ENCODE measurements at regions not wholly inside any gene's neighbourhood (a gene's known extent, or its start where the extent isn't known, plus 50 kb on each side); places are given as distances from the start of the nearest gene placed in this dataset.
"Not testable (repeated sequence)": the region's sequence is repeated elsewhere in the genome, so short reads cannot be mapped to it uniquely, and the experiment has no call there.

DNA sequence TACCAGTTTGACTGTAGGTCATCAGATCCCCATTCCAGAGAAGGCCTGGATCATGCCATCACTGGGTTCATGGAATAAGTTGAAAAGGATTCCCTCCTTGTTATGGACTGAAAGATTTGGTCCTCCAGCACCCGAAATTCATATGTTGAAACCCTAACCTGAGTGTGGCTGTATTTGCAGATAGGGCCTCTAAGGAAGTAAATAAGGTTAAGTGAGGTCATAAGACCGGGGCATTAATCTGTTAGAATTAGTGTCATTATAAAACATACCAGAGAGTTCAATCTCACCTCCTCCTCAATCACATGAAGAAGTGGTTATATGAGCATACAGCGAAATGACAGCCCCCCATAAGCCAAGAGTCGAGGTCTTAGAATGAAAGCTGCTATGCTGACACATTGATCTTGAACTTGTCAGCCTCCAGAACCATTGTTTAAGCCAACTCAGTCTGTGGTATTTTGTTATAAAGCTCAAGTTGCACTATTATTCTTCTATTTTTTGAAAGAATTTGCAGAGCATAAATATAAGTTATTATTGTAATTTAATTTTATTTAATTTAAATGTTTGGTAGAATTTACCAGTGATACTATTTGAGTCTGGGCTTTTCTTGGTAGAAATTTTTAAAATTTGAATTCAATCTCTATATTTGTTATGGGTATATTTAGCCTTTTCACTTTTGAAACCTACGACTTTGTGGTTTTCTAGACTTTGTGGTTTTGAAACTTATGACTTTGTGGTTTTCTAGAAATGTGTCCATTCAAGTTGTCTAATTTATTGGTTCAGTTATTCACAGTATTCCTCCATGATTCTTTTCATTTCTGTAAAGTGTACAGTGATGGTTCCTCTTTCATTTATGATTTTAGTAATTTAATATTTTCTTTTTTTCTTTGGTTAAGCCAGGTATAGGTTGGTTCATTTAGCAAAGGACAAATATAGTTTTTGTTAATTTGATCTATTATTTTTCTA lies 1206.7 kb upstream of the CDH2 start:
- Histone ChIP-seq H3K27me3 (ENCODE audit: control insufficient read depth, insufficient read depth, low read length) (no peaks in the 10 kb centered on the region), H3K4me3 (ENCODE audit: insufficient read depth, low read depth, low read length) (no peak overlapping the region), H3K36me3 (replicated peaks; ENCODE audit: control insufficient read depth, insufficient read depth, low read length) (no peaks in the 10 kb centered on the region)
- DNase-seq: no peak

DNA sequence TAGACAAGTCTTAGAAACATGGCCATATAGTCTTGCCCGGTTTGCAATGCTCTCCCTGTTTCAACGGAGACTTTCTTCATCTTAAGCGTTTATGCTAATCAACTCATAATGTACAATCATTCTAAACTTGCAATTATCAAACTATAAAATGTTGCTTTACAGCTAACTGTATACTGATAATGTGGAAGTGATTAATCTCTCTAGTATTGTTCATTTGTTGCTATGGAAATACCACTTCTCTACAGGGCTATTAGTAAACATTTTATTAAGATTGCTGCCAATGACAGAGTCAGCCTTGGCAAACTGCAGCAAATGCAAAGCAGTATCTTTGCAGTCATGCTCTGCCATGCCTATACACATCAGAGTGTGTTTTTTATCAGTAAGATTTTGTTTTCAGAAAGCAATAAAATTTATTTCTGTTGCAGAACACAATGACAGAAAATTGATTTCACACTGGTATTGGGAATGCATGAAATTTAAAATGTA lies 1201.8 kb upstream of the CDH2 start:
- Histone ChIP-seq H3K4me3 (ENCODE audit: insufficient read depth, low read depth, low read length) (no peak overlapping the region), H3K36me3 (replicated peaks; ENCODE audit: control insufficient read depth, insufficient read depth, low read length) (no peaks in the 10 kb centered on the region), H3K27me3 (ENCODE audit: control insufficient read depth, insufficient read depth, low read length) (no peaks in the 10 kb centered on the region)
- DNase-seq: no peak

DNA sequence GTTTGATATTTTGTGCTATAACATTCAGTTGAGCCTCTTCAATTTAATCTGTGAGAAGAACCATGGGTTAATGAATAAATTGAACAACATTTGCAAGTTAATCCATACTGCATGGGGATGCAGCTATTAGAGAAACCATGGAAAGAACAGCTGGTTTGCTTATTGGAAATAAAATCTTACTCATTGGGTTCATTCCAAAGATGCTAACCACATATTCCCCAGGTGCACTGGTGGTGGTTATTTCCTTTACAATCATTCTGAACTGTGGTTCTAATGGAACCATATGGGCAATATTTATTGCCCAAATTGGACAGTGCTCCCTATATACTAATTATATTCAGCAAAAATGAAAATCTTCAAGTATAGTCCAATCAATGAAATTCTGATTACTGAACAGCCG lies 1200.4 kb upstream of the CDH2 start:
- H3K4me3 ChIP-seq (ENCODE audit: insufficient read depth, low read depth, low read length): no peak overlapping the region
- H3K27me3 ChIP-seq (ENCODE audit: control insufficient read depth, insufficient read depth, low read length): no peaks in the 10 kb centered on the region
- DNase-seq: no peak
- no peaks in the 10 kb centered on the region for H3K36me3 ChIP-seq (replicated peaks; ENCODE audit: control insufficient read depth, insufficient read depth, low read length)

DNA sequence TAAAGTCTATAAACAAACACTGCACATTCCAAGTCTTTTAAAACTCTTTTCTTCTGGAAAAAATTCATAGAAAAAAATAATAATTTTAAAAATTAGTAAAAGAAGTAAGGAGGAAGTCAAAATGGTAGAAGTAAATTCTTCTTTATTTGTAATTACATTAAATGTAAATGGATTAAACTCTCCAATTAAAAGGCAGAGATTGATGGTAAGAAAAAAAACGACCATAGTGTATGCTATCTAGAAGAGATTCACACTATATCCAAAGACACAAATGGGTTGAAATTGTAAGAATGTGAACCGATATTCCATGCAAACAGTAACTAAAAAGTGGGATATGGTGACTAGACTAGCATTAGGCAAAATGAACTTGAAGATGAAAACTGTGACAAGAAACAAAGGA lies 1196.1 kb upstream of the CDH2 start:
- no peaks in the 10 kb centered on the region for H3K27me3 ChIP-seq (ENCODE audit: control insufficient read depth, insufficient read depth, low read length)
- H3K4me3 ChIP-seq (ENCODE audit: insufficient read depth, low read depth, low read length): no peak overlapping the region
- H3K36me3 ChIP-seq (replicated peaks; ENCODE audit: control insufficient read depth, insufficient read depth, low read length): no peaks in the 10 kb centered on the region
- no peak for DNase-seq

DNA sequence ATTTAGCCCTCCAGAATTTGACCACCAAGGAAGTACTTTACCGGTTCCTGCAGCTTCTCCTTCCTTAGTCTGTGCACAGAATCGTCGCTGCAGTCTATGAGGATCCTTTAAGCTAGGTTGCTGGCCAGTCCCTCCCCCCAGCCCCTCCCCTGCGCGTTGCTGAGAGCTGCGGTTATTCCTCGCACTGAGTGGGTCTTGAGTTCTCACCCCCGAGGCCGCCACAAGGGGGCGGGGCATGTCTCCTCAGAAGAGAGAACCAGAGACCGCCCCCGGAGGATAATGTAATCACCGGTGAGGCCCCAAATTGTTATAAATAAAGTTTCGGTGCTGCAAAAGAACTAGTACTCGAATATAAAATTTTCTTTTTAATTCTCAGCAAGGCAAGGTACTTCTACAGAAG lies 1184.9 kb upstream of the CDH2 start:
- H3K4me3 ChIP-seq (ENCODE audit: insufficient read depth, low read depth, low read length): peak overlapping the region; percentile 21; the same call in 1 of the 2 replicates
- peak; percentile 4 for DNase-seq
- no peaks in the 10 kb centered on the region for H3K36me3 ChIP-seq (replicated peaks; ENCODE audit: control insufficient read depth, insufficient read depth, low read length)
- H3K27me3 ChIP-seq (ENCODE audit: control insufficient read depth, insufficient read depth, low read length): no peaks in the 10 kb centered on the region

DNA sequence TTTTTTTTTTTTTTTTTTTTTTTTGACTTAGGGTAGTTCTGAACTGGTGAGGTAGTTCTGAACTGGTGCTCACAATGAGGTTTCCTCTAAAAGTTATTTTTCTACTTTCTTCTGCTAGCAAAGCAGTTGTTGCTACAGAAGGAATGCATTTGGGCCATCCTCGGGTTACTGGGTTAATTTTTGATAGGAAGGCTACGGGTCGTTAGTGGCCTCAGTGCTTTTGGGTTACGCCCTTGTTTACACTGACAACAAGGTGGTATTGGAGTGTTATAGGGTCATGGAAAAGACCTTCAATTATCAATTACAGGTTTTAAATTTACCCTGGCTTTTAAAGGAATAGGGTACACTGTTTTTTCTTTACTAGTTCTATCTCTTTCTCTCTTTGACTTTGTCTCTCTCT lies 1183.7 kb upstream of the CDH2 start:
- not testable (repeated sequence) for DNase-seq

DNA sequence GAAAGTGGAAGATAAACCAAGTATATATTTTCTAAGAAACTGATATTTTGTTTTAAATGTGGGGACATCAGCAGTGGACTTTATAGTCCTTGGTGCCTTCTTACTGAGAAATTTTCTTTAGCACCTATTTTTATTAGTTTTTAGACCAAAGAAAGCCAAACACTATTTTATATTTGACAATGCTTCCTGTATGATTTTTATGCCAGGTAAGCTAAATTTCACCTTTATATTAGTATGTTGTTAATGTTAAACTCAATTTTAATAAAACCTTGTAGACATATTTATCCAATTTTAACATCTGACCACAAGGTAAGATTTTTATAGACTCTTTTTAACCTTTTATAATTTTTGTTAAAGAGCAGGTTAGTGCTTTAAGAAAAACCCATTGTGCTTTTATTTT lies 1182.3 kb upstream of the CDH2 start:
- not testable (repeated sequence) for H3K27me3 ChIP-seq (ENCODE audit: control insufficient read depth, insufficient read depth, low read length); DNase-seq

More for the DNA sequence above, 1183.7 kb upstream of the CDH2 start:
- not testable (repeated sequence) for H3K4me3 ChIP-seq (ENCODE audit: insufficient read depth, low read depth, low read length); H3K27me3 ChIP-seq (ENCODE audit: control insufficient read depth, insufficient read depth, low read length); H3K36me3 ChIP-seq (replicated peaks; ENCODE audit: control insufficient read depth, insufficient read depth, low read length)

DNA sequence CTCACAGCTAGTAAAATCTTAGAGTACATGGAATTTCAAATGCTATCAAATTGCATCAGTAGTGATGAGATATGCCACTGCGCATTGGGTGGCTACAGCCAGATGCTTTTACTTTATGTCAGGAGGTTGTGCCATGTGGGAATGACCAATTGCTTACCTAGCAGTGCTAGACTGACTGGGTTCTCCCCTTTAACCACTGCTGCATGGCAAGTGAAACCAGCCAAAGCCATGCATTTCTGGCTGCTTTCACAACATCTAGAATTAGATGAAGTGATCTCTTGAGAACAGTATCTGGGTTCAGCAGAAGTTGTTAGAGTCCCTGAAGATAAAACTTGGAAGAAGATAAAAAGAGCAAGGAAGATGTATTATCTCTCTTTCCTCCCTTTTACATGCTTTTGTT lies 1174.2 kb upstream of the CDH2 start:
- Histone ChIP-seq H3K4me3 (ENCODE audit: insufficient read depth, low read depth, low read length) (no peak overlapping the region), H3K27me3 (ENCODE audit: control insufficient read depth, insufficient read depth, low read length) (no peaks in the 10 kb centered on the region), H3K36me3 (replicated peaks; ENCODE audit: control insufficient read depth, insufficient read depth, low read length) (no peaks in the 10 kb centered on the region)
- DNase-seq: no peak

More for the DNA sequence above, 1182.3 kb upstream of the CDH2 start:
- not testable (repeated sequence) for H3K36me3 ChIP-seq (replicated peaks; ENCODE audit: control insufficient read depth, insufficient read depth, low read length); H3K4me3 ChIP-seq (ENCODE audit: insufficient read depth, low read depth, low read length)

DNA sequence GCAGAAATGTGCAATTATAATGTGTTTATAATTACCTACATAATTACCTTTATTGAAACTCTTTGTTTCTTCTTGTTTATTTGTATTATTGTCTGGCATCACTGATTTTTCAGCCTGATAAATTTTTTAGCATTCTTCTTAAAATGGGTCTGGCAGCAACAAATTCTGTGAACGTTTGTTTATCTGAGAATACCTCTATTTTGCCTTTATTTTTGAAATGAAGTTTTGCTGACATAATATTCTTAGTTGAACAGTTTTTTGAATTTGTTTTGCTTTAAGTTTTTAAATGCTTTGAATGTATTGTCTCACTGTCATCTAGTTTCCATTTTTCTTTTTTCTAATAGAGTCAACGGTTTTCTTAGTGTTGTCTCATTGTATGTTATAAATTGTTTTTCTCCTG lies 1152.0 kb upstream of the CDH2 start:
- no peaks in the 10 kb centered on the region for H3K27me3 ChIP-seq (ENCODE audit: control insufficient read depth, insufficient read depth, low read length)
- DNase-seq: no peak
- no peaks in the 10 kb centered on the region for H3K36me3 ChIP-seq (replicated peaks; ENCODE audit: control insufficient read depth, insufficient read depth, low read length)
- H3K4me3 ChIP-seq (ENCODE audit: insufficient read depth, low read depth, low read length): no peak overlapping the region

DNA sequence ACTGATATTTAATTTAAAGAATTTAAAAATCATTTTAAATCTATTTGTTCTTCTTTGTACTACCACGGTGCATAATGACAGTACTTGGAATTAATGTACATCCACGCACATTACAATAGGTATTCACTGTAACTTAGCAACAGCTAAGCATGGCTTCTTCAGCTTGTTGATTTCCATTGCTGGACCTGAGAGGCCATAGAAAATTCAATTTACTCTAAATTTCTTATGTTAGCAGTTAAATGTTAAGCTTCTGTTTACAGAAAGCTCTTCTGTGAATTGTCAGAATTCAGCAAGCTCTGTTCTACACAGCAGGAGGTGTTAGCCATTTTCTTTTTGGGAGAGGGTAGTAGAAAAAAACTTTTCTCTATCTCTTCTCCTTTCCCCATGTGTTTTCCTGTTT lies 1149.3 kb upstream of the CDH2 start:
- no peak overlapping the region for H3K4me3 ChIP-seq (ENCODE audit: insufficient read depth, low read depth, low read length)
- H3K27me3 ChIP-seq (ENCODE audit: control insufficient read depth, insufficient read depth, low read length): no peaks in the 10 kb centered on the region
- no peaks in the 10 kb centered on the region for H3K36me3 ChIP-seq (replicated peaks; ENCODE audit: control insufficient read depth, insufficient read depth, low read length)
- no peak for DNase-seq

DNA sequence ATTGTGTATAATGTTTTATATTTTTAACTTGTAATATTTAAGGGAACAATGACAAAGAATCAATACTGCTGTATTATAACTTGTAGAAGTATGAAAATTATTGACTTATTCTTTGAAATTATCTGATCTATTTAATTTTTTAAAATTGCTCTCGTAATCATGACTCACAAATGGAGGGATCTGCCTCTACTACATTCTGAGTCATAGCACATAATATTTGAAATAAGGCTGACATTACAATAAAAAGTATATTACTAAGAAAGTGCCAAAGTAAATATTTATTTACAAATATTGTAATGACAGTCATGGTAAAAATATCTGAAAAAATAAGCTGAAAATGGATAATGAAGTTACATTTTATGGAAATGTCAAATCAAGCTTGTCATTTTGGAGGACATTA lies 1144.6 kb upstream of the CDH2 start:
- H3K4me3 ChIP-seq (ENCODE audit: insufficient read depth, low read depth, low read length): no peak overlapping the region
- no peaks in the 10 kb centered on the region for H3K27me3 ChIP-seq (ENCODE audit: control insufficient read depth, insufficient read depth, low read length)
- no peak for DNase-seq
- H3K36me3 ChIP-seq (replicated peaks; ENCODE audit: control insufficient read depth, insufficient read depth, low read length): no peaks in the 10 kb centered on the region

DNA sequence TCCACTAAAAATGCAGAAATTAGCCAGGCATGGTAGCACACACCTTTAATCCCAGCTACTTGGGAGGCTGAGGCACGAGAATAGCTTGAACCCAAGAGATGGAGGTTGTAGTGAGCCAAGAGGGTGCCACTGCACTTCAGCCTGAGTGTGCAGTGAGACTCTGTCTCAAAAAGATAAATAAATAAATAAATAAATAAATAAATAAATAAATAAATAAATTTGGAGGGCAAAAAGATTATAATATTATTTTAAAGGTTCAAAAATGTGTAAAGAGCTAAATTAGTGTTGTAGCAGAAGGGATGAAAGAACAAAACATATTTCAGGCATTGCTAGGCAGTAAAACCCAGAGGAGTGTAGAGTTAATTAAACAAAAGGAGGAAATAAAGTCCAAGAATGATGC lies 1136.4 kb upstream of the CDH2 start:
- DNase-seq: no peak
- Histone ChIP-seq H3K36me3 (replicated peaks; ENCODE audit: control insufficient read depth, insufficient read depth, low read length) (no peaks in the 10 kb centered on the region), H3K4me3 (ENCODE audit: insufficient read depth, low read depth, low read length) (no peak overlapping the region), H3K27me3 (ENCODE audit: control insufficient read depth, insufficient read depth, low read length) (no peaks in the 10 kb centered on the region)

DNA sequence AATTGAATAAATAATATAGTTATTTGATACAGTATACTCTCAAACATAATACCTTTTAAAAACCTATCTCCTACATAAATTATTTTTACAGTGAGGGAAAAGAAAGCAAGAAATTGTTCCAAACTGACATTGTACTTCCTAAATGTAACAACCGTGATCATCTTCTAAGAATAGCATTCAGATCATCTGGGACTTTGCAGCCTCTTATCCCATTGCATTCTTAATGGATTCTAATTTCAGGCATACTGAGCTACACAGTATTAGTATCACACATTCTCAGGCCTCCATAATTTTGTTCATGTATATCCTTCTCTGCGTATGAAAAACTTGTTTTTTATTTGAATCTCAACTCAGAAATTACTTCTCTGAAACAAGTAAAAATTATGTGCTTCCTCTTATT lies 1134.7 kb upstream of the CDH2 start:
- Histone ChIP-seq H3K27me3 (ENCODE audit: control insufficient read depth, insufficient read depth, low read length) (no peaks in the 10 kb centered on the region), H3K36me3 (replicated peaks; ENCODE audit: control insufficient read depth, insufficient read depth, low read length) (no peaks in the 10 kb centered on the region), H3K4me3 (ENCODE audit: insufficient read depth, low read depth, low read length) (no peak overlapping the region)
- no peak for DNase-seq

DNA sequence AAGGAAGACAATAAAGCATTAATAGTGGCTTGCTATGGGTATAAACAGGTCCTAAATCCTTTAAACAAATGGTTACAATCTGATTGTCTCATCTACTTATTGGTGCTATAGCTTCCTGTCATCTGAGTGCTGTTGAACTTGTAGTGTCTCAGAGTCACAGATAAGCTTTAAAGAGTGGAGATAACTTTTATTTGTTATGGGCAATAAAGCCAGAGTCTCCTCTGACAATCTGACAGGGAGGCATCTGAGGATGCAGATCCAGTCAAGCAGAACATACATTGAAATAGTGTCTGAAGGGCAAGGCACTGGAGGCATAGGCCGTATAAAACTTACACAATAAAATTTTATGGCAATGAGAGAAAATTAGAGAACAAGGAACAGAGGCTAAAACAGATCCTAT lies 1132.4 kb upstream of the CDH2 start:
- Histone ChIP-seq H3K36me3 (replicated peaks; ENCODE audit: control insufficient read depth, insufficient read depth, low read length) (no peaks in the 10 kb centered on the region), H3K4me3 (ENCODE audit: insufficient read depth, low read depth, low read length) (no peak overlapping the region), H3K27me3 (ENCODE audit: control insufficient read depth, insufficient read depth, low read length) (no peaks in the 10 kb centered on the region)
- no peak for DNase-seq

DNA sequence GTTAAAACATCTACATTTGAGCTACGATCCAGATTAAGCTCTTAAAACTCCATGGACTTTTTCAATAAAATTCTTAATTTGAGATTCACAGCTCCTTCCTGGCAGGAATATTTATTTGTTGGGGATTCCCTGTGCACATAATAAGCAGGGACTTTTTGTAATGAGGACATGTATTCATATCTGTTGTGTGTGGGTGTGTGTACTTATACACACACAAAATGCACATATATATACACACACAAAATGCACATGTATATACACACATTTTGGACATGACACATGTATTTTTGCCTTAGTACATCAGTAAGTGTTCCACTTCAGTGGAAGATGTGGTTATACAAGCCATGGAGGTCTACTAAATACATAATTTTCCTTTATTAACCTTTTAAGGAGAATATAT lies 1131.1 kb upstream of the CDH2 start:
- DNase-seq: no peak
- Histone ChIP-seq H3K27me3 (ENCODE audit: control insufficient read depth, insufficient read depth, low read length) (no peaks in the 10 kb centered on the region), H3K4me3 (ENCODE audit: insufficient read depth, low read depth, low read length) (no peak overlapping the region), H3K36me3 (replicated peaks; ENCODE audit: control insufficient read depth, insufficient read depth, low read length) (no peaks in the 10 kb centered on the region)

All from H7 (cell line).